Rectal smooth muscle tissue (tissue), 1 donor: ENCODE measurements at regions not wholly inside any gene's neighbourhood (a gene's known extent, or its start where the extent isn't known, plus 50 kb on each side); places are given as distances from the start of the nearest gene placed in this dataset.

ENCODE experiments used
- H3K27ac ChIP-seq: one replicate; pipeline ENCODE4 v1.7.0; 2013; ENCODE audit warnings: low read depth, low read length, inconsistent platforms
- H3K27me3 ChIP-seq: one replicate; pipeline ENCODE4 v1.7.0; 2013; ENCODE audit warnings: low read length; ENCODE audit not compliant: control insufficient read depth, insufficient read depth
- H3K36me3 ChIP-seq: one replicate; pipeline ENCODE4 v1.7.0; 2013; ENCODE audit warnings: low read length; ENCODE audit not compliant: control insufficient read depth, insufficient read depth
- H3K4me1 ChIP-seq: one replicate; pipeline ENCODE4 v1.7.0; 2013; ENCODE audit warnings: low read length; ENCODE audit not compliant: control insufficient read depth, insufficient read depth
- H3K4me3 ChIP-seq: one replicate; pipeline ENCODE4 v1.7.0; 2013; ENCODE audit warnings: low read length
- H3K9ac ChIP-seq: one replicate; pipeline ENCODE4 v1.7.0; 2013; ENCODE audit warnings: low read length

DNA sequence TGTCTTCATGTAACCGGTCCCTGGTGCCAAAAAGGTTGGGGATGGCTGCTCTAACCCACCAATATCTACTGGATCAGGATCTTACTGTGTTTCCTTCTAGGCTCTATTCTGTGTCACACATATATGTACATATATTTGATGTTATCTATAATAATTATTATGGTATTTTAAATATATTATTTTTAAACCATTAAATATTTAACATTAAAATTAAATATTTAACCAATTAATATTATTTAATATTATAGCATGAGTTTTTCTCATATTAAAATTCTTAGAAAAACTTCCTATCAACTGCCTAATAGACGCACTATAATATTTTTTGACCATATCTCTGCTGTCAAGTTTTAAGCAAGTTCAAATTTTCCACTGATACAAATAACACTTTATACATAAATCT is 196.9 kb upstream of the PLET1 start:
- Histone ChIP-seq H3K4me1 (no peaks in the 10 kb centered on the region), H3K27me3 (no peaks in the 10 kb centered on the region), H3K9ac (no peak overlapping the region), H3K4me3 (no peak overlapping the region), H3K36me3 (no peaks in the 10 kb centered on the region), H3K27ac (no peak overlapping the region)

DNA sequence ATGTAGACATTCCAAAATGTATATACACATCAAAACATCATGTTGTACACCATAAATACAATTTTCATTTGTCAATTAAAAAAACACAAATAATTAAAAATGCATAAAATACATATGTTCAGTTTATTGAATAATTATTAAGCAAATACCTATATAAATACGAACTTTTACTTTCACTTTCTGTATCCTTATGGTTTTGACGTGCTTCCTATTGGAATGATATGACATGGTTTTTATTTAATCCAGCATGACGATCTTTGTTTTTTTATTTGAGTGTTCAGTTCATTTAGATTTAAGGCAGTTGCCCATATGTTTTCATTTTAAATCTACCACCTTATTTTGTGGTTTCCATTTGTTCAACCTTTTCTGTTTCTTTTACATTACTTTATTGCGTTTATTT is 198.3 kb upstream of the PLET1 start:
- H3K9ac ChIP-seq: no peak overlapping the region
- H3K4me3 ChIP-seq: no peak overlapping the region
- no peaks in the 10 kb centered on the region for H3K36me3 ChIP-seq
- H3K27me3 ChIP-seq: no peaks in the 10 kb centered on the region
- H3K27ac ChIP-seq: no peak overlapping the region
- H3K4me1 ChIP-seq: no peaks in the 10 kb centered on the region

DNA sequence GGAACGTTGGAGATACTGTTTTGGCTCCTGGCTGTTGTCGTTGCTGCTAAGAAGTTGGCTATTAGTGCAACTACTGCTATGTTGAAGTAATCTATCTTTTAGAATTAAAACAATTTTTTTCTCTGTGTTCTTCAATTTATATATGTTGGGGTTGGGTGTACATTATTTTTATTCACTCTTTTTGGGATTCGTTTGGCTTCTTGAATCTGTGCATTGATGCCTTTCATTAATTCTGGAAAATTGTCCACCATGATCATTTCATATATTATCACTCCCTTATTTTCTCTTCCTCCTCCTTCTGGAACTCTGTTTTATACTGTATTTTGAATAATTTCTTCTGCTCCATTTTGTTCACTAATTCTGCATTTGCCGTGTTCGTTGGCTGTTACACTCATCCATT is 199.5 kb upstream of the PLET1 start:
- no peak overlapping the region for H3K4me3 ChIP-seq
- no peaks in the 10 kb centered on the region for H3K4me1 ChIP-seq
- no peaks in the 10 kb centered on the region for H3K36me3 ChIP-seq
- no peak overlapping the region for H3K27ac ChIP-seq
- no peak overlapping the region for H3K9ac ChIP-seq
- no peaks in the 10 kb centered on the region for H3K27me3 ChIP-seq

DNA sequence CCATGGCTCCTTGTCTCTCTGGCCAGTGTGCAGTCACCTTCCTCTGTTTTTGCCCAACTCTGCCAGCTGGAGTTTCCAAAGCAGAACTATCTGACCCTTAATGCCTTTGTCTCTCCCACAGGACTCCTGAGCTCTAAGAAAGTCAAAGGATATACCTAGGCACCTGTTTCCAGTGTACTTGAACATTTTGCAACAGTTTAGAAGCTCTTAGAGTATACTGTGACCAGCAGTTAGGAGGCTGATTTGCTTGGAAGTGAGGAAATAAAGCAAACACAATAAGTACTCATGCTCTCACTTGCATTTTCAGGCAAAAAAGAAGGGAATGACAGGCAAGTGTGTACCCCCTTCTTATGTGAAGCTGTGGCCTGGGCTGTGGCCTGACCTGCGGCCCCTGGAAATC is 204.3 kb upstream of the PLET1 start:
- no peaks in the 10 kb centered on the region for H3K36me3 ChIP-seq
- no peak overlapping the region for H3K4me3 ChIP-seq

DNA sequence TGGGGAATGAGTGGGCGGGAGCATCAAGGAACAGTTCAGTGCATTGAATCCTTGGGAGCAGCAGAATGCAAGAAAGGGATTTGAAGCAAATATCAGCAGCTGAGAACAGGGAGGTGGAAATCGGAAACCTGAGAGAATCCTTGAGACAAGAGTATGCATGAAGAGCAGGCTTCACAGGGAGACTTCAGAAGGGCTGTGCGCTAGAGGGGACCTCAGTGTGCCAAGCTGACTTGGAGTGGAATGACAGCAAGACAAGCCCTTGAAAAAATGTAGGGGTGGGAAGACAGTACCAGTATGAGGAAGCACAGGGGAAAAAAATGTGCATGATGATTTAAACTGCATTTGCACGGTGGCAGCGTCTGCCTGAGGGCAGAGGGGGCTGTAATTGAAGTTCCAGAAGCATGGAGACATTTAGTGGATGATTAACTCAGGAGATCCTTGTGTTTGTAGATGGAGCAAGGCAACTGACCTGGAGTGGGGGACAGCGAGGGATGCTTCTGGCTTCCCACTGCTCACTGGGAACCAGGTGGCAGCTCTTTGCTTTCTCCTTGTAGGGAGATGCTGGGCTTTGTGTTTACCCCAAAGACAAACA is 204.9 kb upstream of the PLET1 start:
- no peaks in the 10 kb centered on the region for H3K4me1 ChIP-seq
- H3K27me3 ChIP-seq: no peaks in the 10 kb centered on the region
- H3K9ac ChIP-seq: no peak overlapping the region
- no peaks in the 10 kb centered on the region for H3K36me3 ChIP-seq
- no peak overlapping the region for H3K27ac ChIP-seq
- H3K4me3 ChIP-seq: no peak overlapping the region

More for the DNA sequence above, 204.3 kb upstream of the PLET1 start:
- Histone ChIP-seq H3K27me3 (no peaks in the 10 kb centered on the region), H3K4me1 (no peaks in the 10 kb centered on the region), H3K9ac (no peak overlapping the region), H3K27ac (no peak overlapping the region)

DNA sequence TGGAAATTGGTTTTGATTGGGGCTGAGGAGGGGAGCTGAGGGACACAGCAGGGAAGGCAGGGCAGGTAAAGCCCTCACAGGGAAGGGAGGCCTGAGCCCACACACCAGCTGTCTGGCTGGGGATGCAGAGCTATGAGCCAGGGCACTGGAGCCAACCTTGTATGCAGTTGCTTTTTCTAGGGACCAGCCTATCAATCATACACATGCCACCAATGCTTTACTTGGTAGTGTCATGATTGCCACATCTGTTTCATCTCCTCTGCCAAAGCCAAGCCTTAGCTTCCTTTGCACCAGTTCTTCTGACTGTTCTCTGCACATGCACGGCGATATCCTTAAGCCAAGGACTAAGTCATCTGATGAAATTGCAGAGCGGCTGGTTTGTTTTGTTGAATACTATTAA is 207.1 kb upstream of the PLET1 start:
- no peak overlapping the region for H3K27ac ChIP-seq

DNA sequence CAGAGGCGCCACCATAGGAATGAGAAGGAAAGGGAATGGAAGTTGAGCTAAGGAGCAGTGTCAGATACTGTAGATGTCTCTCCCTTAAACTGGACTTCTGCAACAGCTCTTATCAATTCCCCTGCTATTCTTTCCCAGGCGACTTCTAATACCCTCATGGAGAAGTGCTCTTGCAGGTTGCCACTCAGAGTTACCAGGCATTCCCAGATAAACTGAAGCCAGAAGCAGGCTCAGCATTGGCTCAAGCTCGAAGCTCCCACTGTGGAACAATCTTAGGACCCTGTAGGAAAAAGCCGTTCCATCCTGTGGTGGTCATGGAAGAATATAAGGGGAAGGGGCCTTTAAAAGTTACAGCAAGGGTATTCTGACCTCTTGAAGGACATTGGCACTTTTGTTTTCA is 208.7 kb upstream of the PLET1 start:
- H3K27me3 ChIP-seq: no peaks in the 10 kb centered on the region
- H3K4me3 ChIP-seq: no peak overlapping the region
- no peak overlapping the region for H3K27ac ChIP-seq
- H3K4me1 ChIP-seq: no peaks in the 10 kb centered on the region
- no peaks in the 10 kb centered on the region for H3K36me3 ChIP-seq
- H3K9ac ChIP-seq: no peak overlapping the region

More for the DNA sequence above, 207.1 kb upstream of the PLET1 start:
- H3K4me1 ChIP-seq: no peaks in the 10 kb centered on the region
- no peaks in the 10 kb centered on the region for H3K27me3 ChIP-seq
- no peak overlapping the region for H3K4me3 ChIP-seq
- no peak overlapping the region for H3K9ac ChIP-seq
- H3K36me3 ChIP-seq: no peaks in the 10 kb centered on the region

DNA sequence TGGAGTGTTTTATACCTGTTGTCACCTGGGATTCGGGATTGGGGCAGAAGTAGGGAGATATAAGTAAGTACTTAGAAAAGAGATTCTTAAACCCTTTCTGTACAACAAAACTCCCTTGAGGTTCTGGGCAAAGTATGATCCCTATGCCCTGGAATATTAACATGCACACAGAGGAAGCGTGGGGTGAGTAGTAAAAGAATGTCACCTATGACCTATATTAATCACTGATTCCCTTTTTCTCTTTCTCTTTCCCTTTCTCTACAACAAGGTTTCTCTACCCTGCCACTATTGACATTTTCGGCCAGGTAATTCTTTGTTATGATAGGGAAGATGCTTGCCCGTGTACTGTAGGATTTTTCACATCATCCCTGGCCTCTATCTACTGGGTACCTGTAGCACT is 209.7 kb upstream of the PLET1 start:
- H3K27ac ChIP-seq: no peak overlapping the region
- H3K4me3 ChIP-seq: no peak overlapping the region
- no peaks in the 10 kb centered on the region for H3K27me3 ChIP-seq
- H3K36me3 ChIP-seq: no peaks in the 10 kb centered on the region
- H3K4me1 ChIP-seq: no peaks in the 10 kb centered on the region
- H3K9ac ChIP-seq: no peak overlapping the region

DNA sequence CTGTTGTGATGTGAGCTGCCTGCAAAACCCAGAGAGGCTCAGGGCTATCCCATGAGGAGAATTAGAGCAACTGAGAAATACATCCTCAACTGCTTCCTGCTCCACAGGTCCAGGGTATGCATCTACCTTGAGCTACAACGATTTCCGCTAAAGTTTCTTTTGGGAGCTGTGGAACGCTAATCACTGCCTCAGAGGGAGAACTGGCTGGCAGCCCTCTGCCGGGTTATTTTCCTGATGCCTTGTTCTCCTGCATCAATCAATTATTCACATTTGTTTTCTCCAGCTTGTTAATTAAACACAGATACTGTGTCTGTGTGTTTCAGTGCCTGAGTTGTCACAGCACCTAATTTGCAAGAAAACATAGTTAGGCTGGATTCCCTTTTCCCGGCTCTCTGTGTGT is 211.1 kb upstream of the PLET1 start:
- H3K9ac ChIP-seq: no peak overlapping the region
- no peak overlapping the region for H3K27ac ChIP-seq
- H3K4me3 ChIP-seq: no peak overlapping the region
- H3K27me3 ChIP-seq: no peaks in the 10 kb centered on the region
- no peaks in the 10 kb centered on the region for H3K4me1 ChIP-seq
- H3K36me3 ChIP-seq: no peaks in the 10 kb centered on the region

DNA sequence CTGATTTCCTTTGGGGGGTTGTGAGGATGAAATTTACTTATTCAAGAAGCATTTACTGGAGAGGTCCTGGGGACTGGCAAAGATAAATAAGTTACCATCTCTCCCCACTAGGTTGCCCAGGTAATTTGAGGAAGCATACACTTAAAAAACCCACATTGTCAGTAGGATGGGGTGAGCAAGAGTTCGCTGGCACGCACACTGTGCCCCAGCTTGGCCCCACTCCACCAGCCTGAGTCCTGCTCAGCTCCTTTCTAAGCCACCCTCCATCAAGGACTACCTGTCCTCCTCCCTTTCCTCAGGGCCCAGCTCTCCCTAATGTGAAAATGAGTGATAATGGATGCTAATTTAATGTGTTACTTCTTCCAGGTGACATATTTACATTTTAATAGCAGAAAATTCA is 216.5 kb upstream of the PLET1 start:
- Histone ChIP-seq H3K9ac (no peak overlapping the region), H3K27me3 (no peaks in the 10 kb centered on the region), H3K4me3 (no peak overlapping the region), H3K4me1 (no peaks in the 10 kb centered on the region), H3K27ac (no peak overlapping the region), H3K36me3 (no peaks in the 10 kb centered on the region)

DNA sequence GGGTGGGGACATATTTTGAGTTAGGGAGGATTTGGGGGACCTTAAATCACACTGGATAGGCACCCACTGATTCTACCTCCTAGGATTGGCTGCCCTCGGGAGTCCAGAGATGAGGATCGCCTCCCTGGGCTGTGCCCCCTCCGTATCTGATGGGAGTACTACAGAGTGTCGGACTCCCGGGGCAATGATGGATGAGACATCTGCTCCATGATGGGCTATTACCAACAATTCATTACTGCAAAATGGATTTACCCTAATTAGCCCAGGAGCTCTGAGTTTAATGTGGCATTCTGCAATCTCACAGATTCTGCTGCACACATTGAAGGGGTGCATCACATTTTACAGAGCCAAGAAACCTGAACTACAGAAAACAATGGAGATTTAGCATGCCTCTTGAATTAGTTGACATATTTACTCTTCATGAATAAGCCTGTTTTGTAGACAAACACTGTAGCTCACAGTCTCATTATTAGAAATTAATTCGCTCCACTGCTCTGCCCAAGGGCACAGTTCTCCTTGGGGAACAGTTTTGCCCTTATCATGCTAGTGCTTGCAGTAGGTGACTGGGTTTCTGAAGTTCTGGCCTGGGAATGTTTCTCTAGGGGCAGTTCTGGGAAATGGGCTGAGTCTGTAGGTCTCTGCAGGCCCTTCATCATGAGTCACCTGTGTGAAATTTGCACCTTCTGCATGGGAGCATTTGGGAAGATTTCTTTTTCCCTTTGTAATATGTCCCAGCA is 217.1 kb upstream of the PLET1 start:
- no peaks in the 10 kb centered on the region for H3K4me1 ChIP-seq
- no peak overlapping the region for H3K27ac ChIP-seq
- no peaks in the 10 kb centered on the region for H3K36me3 ChIP-seq

DNA sequence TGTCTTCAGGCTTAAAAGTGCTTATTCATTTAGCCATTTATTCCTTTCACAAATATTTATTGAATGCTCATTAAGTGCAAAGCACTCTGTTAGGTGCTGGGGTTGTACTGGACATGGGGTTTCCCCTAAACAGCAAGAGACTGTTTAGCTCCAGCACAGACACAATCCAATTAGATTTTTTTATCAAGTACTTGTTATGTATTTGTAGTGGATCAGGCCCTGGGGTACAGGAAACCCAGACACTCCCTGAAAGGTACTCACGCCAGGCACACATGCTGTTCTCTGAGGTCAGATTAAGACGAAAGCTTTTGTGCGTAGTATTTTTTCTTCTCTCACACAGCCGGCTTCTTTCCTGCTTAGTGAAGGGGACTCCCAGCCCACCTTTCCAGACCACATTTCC is 218.1 kb upstream of the PLET1 start:
- Histone ChIP-seq H3K4me1 (no peaks in the 10 kb centered on the region), H3K4me3 (no peak overlapping the region), H3K9ac (no peak overlapping the region), H3K36me3 (no peaks in the 10 kb centered on the region), H3K27ac (no peak overlapping the region), H3K27me3 (no peaks in the 10 kb centered on the region)

More for the DNA sequence above, 217.1 kb upstream of the PLET1 start:
- no peak overlapping the region for H3K9ac ChIP-seq
- H3K4me3 ChIP-seq: no peak overlapping the region
- no peaks in the 10 kb centered on the region for H3K27me3 ChIP-seq

DNA sequence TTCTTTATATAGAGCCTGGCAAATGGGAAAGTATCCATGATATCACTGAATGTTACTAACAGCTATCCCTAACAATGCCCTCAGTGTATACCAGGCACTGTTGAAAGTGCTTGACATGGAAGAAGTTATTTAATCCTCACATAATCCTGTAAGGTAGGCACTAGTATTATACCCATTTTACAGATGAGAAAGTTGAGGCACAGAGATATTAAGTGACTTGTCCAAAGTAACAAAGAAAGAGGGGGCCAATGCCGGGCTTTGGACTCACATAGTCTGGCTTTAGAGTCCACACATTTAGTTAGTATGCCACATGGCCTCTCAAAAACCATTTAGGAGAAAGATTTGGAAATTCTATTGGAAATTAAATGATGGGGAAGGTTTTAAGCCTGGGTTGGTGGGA is 220.8 kb upstream of the PLET1 start:
- Histone ChIP-seq H3K4me1 (no peaks in the 10 kb centered on the region), H3K27me3 (no peaks in the 10 kb centered on the region), H3K9ac (no peak overlapping the region), H3K4me3 (no peak overlapping the region), H3K36me3 (no peaks in the 10 kb centered on the region), H3K27ac (no peak overlapping the region)
